ENCODE measurements at regions not wholly inside any gene's neighbourhood (a gene's known extent, or its start where the extent isn't known, plus 50 kb on each side); places are given as distances from the start of the nearest gene placed in this dataset.

- H3K4me1 ChIP-seq (ENCODE audit: control insufficient read depth in 4 of 4, insufficient read depth in 4 of 4, low read length in 3 of 4): no peaks in the 10 kb centered on the region
- H3K27ac ChIP-seq (ENCODE audit: low read depth in 1 of 2, low read length in 2 of 2): no peak overlapping the region
- no peak for DNase-seq (ENCODE audit: low spot score)
- H3K9ac ChIP-seq (ENCODE audit: low read depth in 1 of 2, low read length in 2 of 2): no peak overlapping the region
- peaks cover 0 to 7% (median 0%) of the 10 kb centered on the region in 4 donors for H3K27me3 ChIP-seq (ENCODE audit: control insufficient read depth in 4 of 4, insufficient read depth in 4 of 4, low read length in 3 of 4)
- H3K4me3 ChIP-seq (ENCODE audit: low read depth in 1 of 3, low read length in 3 of 3): no peak overlapping the region
- H3K36me3 ChIP-seq (ENCODE audit: control insufficient read depth in 4 of 4, insufficient read depth in 3 of 4, low read depth in 1 of 4, low read length in 3 of 4): no peaks in the 10 kb centered on the region
- TF ChIP-seq EGR1 (IDR thresholded peaks at IDR 0.05; ENCODE audit: low read depth in 2 of 2) (no peak), RXRA (IDR thresholded peaks at IDR 0.05) (no peak), SP1 (IDR thresholded peaks at IDR 0.05) (no peak), RAD21 (IDR thresholded peaks at IDR 0.05) (no peak), JUND (IDR thresholded peaks at IDR 0.05) (no peak), NR2F2 (IDR thresholded peaks at IDR 0.05) (no peak), YY1 (IDR thresholded peaks at IDR 0.05) (no peak)
- TF ChIP-seq, protein P1, sequence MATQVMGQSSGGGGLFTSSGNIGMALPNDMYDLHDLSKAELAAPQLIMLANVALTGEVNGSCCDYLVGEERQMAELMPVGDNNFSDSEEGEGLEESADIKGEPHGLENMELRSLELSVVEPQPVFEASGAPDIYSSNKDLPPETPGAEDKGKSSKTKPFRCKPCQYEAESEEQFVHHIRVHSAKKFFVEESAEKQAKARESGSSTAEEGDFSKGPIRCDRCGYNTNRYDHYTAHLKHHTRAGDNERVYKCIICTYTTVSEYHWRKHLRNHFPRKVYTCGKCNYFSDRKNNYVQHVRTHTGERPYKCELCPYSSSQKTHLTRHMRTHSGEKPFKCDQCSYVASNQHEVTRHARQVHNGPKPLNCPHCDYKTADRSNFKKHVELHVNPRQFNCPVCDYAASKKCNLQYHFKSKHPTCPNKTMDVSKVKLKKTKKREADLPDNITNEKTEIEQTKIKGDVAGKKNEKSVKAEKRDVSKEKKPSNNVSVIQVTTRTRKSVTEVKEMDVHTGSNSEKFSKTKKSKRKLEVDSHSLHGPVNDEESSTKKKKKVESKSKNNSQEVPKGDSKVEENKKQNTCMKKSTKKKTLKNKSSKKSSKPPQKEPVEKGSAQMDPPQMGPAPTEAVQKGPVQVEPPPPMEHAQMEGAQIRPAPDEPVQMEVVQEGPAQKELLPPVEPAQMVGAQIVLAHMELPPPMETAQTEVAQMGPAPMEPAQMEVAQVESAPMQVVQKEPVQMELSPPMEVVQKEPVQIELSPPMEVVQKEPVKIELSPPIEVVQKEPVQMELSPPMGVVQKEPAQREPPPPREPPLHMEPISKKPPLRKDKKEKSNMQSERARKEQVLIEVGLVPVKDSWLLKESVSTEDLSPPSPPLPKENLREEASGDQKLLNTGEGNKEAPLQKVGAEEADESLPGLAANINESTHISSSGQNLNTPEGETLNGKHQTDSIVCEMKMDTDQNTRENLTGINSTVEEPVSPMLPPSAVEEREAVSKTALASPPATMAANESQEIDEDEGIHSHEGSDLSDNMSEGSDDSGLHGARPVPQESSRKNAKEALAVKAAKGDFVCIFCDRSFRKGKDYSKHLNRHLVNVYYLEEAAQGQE (IDR thresholded peaks at IDR 0.05): no peak
- TF ChIP-seq, protein P2, sequence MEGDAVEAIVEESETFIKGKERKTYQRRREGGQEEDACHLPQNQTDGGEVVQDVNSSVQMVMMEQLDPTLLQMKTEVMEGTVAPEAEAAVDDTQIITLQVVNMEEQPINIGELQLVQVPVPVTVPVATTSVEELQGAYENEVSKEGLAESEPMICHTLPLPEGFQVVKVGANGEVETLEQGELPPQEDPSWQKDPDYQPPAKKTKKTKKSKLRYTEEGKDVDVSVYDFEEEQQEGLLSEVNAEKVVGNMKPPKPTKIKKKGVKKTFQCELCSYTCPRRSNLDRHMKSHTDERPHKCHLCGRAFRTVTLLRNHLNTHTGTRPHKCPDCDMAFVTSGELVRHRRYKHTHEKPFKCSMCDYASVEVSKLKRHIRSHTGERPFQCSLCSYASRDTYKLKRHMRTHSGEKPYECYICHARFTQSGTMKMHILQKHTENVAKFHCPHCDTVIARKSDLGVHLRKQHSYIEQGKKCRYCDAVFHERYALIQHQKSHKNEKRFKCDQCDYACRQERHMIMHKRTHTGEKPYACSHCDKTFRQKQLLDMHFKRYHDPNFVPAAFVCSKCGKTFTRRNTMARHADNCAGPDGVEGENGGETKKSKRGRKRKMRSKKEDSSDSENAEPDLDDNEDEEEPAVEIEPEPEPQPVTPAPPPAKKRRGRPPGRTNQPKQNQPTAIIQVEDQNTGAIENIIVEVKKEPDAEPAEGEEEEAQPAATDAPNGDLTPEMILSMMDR (IDR thresholded peaks at IDR 0.05; ENCODE audit: low read depth, low read length, missing input control): no peak
- TF ChIP-seq, protein P3, sequence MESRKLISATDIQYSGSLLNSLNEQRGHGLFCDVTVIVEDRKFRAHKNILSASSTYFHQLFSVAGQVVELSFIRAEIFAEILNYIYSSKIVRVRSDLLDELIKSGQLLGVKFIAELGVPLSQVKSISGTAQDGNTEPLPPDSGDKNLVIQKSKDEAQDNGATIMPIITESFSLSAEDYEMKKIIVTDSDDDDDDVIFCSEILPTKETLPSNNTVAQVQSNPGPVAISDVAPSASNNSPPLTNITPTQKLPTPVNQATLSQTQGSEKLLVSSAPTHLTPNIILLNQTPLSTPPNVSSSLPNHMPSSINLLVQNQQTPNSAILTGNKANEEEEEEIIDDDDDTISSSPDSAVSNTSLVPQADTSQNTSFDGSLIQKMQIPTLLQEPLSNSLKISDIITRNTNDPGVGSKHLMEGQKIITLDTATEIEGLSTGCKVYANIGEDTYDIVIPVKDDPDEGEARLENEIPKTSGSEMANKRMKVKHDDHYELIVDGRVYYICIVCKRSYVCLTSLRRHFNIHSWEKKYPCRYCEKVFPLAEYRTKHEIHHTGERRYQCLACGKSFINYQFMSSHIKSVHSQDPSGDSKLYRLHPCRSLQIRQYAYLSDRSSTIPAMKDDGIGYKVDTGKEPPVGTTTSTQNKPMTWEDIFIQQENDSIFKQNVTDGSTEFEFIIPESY (IDR thresholded peaks at IDR 0.05): no peak
- TF ChIP-seq, protein P4, sequence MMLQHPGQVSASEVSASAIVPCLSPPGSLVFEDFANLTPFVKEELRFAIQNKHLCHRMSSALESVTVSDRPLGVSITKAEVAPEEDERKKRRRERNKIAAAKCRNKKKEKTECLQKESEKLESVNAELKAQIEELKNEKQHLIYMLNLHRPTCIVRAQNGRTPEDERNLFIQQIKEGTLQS (IDR thresholded peaks at IDR 0.05): no peak
- H3K9me3 ChIP-seq (ENCODE audit: control insufficient read depth in 4 of 4, low read length in 3 of 4): no peaks in the 10 kb centered on the region
- 29% methylated on average over 1 of the region's 1 CpG for WGBS
These were observed 1236.6 kb downstream of the GATA3 start for GRCh38 chr10:9291081-9291480.

DNA sequence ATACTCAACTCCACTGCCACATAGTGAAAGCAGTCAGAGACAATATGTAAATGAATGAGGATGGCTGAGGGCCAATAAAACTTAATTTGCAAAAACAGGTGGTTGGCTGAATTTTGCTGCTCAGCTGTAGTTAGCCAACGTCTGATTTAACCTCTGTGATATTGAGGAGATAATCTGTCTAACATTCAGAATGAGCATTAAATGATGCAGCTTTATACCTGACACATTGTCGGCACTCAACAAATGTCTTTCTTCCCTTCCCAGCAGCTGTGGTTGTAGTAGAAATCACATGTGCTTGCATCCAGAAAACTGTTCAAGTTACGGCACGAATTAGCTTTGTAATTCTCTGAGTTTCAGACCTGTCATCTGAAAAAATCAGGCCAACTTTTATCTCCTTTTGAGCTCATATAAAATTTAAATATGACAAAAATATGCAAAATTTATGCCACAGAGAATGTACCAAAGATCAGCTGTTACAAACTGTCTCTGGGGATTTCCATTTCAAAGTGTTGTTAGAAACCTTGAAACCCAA is 1239.7 kb downstream of the GATA3 start:
- Histone ChIP-seq H3K4me1 (ENCODE audit: control insufficient read depth in 4 of 4, insufficient read depth in 4 of 4, low read length in 3 of 4) (peaks cover 0 to 3% (median 0%) of the 10 kb centered on the region in 4 donors), H3K4me3 (ENCODE audit: low read depth in 1 of 3, low read length in 3 of 3) (no peak overlapping the region), H3K36me3 (ENCODE audit: control insufficient read depth in 4 of 4, insufficient read depth in 3 of 4, low read depth in 1 of 4, low read length in 3 of 4) (no peaks in the 10 kb centered on the region), H3K9ac (ENCODE audit: low read depth in 1 of 2, low read length in 2 of 2) (no peak overlapping the region), H3K27me3 (ENCODE audit: control insufficient read depth in 4 of 4, insufficient read depth in 4 of 4, low read length in 3 of 4) (peaks cover 0 to 3% (median 0%) of the 10 kb centered on the region in 4 donors), H3K9me3 (ENCODE audit: control insufficient read depth in 4 of 4, low read length in 3 of 4) (no peaks in the 10 kb centered on the region), H3K27ac (ENCODE audit: low read depth in 1 of 2, low read length in 2 of 2) (no peak overlapping the region)
- WGBS: 64% methylated on average over 4 of the region's 4 CpGs
- no peak for DNase-seq (ENCODE audit: low spot score)
- TF ChIP-seq, protein P5, sequence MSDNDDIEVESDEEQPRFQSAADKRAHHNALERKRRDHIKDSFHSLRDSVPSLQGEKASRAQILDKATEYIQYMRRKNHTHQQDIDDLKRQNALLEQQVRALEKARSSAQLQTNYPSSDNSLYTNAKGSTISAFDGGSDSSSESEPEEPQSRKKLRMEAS (IDR thresholded peaks at IDR 0.05): no peak
- TF ChIP-seq HNF4A (conservative IDR thresholded peaks at IDR 0.05): no peak
- TF ChIP-seq GABPA (IDR thresholded peaks at IDR 0.05 in 1 of 2, conservative IDR thresholded peaks at IDR 0.05 in 1 of 2): no peak
- TF ChIP-seq, protein P4 (IDR thresholded peaks at IDR 0.05): no peak
- TF ChIP-seq HNF4G (IDR thresholded peaks at IDR 0.05): no peak
- no peak for TF ChIP-seq RAD21 (IDR thresholded peaks at IDR 0.05)
- TF ChIP-seq, protein P1 (IDR thresholded peaks at IDR 0.05): no peak
- no peak for TF ChIP-seq TAF1 (conservative IDR thresholded peaks at IDR 0.05)
- TF ChIP-seq, protein P3 (IDR thresholded peaks at IDR 0.05): no peak
